ENCODE measurements at regions not wholly inside any gene's neighbourhood (a gene's known extent, or its start where the extent isn't known, plus 50 kb on each side); places are given as distances from the start of the nearest gene placed in this dataset.

GRCh38 chr6:139863346-139863745 lies 488.9 kb upstream of the CITED2 start:
- H3K36me3 Mint-ChIP-seq: no peaks in the 10 kb centered on the region
- no peak overlapping the region for H3K27ac Mint-ChIP-seq
- no peak for ATAC-seq
- DNase-seq (ENCODE audit: low spot score in 2 of 2): no peak
- no peaks in the 10 kb centered on the region for H3K9me3 Mint-ChIP-seq
- no peaks in the 10 kb centered on the region for H3K4me1 Mint-ChIP-seq
- no peak overlapping the region for H3K4me3 Mint-ChIP-seq

- H3K36me3 Mint-ChIP-seq: no peaks in the 10 kb centered on the region
- no peak for DNase-seq (ENCODE audit: low spot score in 2 of 2)
- H3K4me3 Mint-ChIP-seq: no peak overlapping the region
- no peaks in the 10 kb centered on the region for H3K4me1 Mint-ChIP-seq
- H3K27ac Mint-ChIP-seq: no peak overlapping the region
- H3K9me3 Mint-ChIP-seq: no peaks in the 10 kb centered on the region
- ATAC-seq: no peak
These were observed 487.9 kb upstream of the CITED2 start for GRCh38 chr6:139862311-139862710.

GRCh38 chr6:139860203-139860602 lies 485.8 kb upstream of the CITED2 start:
- no peak overlapping the region for H3K4me3 Mint-ChIP-seq
- no peaks in the 10 kb centered on the region for H3K9me3 Mint-ChIP-seq
- H3K36me3 Mint-ChIP-seq: no peaks in the 10 kb centered on the region
- no peaks in the 10 kb centered on the region for H3K4me1 Mint-ChIP-seq
- H3K27ac Mint-ChIP-seq: no peak overlapping the region
- DNase-seq (ENCODE audit: low spot score in 2 of 2): no peak
- no peak for ATAC-seq

GRCh38 chr6:139858429-139858828 lies 484.0 kb upstream of the CITED2 start:
- H3K4me3 Mint-ChIP-seq: no peak overlapping the region
- H3K4me1 Mint-ChIP-seq: no peaks in the 10 kb centered on the region
- H3K27ac Mint-ChIP-seq: no peak overlapping the region
- no peaks in the 10 kb centered on the region for H3K36me3 Mint-ChIP-seq
- no peak for ATAC-seq
- H3K9me3 Mint-ChIP-seq: no peaks in the 10 kb centered on the region
- DNase-seq (ENCODE audit: low spot score in 2 of 2): no peak

- no peak overlapping the region for H3K27ac Mint-ChIP-seq
- no peaks in the 10 kb centered on the region for H3K4me1 Mint-ChIP-seq
- DNase-seq (ENCODE audit: low spot score in 2 of 2) (no peak), ATAC-seq (no peak)
- H3K4me3 Mint-ChIP-seq: no peak overlapping the region
- H3K9me3 Mint-ChIP-seq: no peaks in the 10 kb centered on the region
- H3K36me3 Mint-ChIP-seq: no peaks in the 10 kb centered on the region
These were observed 482.7 kb upstream of the CITED2 start for GRCh38 chr6:139857143-139857542.

GRCh38 chr6:139856562-139856961 lies 482.1 kb upstream of the CITED2 start:
- DNase-seq (ENCODE audit: low spot score in 2 of 2) (no peak), ATAC-seq (no peak)
- H3K4me3 Mint-ChIP-seq: no peak overlapping the region
- no peak overlapping the region for H3K27ac Mint-ChIP-seq
- no peaks in the 10 kb centered on the region for H3K4me1 Mint-ChIP-seq
- no peaks in the 10 kb centered on the region for H3K9me3 Mint-ChIP-seq
- no peaks in the 10 kb centered on the region for H3K36me3 Mint-ChIP-seq

GRCh38 chr6:139855671-139856311 lies 481.3 kb upstream of the CITED2 start:
- no peak for DNase-seq (ENCODE audit: low spot score in 2 of 2)
- no peaks in the 10 kb centered on the region for H3K36me3 Mint-ChIP-seq
- no peaks in the 10 kb centered on the region for H3K4me1 Mint-ChIP-seq
- no peaks in the 10 kb centered on the region for H3K9me3 Mint-ChIP-seq
- H3K27ac Mint-ChIP-seq: no peak overlapping the region
- H3K4me3 Mint-ChIP-seq: no peak overlapping the region
- ATAC-seq: no peak

- no peak overlapping the region for H3K4me3 Mint-ChIP-seq
- H3K36me3 Mint-ChIP-seq: no peaks in the 10 kb centered on the region
- ATAC-seq: no peak
- H3K9me3 Mint-ChIP-seq: peaks cover 4% of the 10 kb centered on the region
- no peaks in the 10 kb centered on the region for H3K4me1 Mint-ChIP-seq
- DNase-seq (ENCODE audit: low spot score in 2 of 2): no peak
- H3K27ac Mint-ChIP-seq: no peak overlapping the region
These were observed 479.0 kb upstream of the CITED2 start for GRCh38 chr6:139853302-139853992.

GRCh38 chr6:139852488-139853140 lies 478.2 kb upstream of the CITED2 start:
- H3K9me3 Mint-ChIP-seq: peaks cover 4% of the 10 kb centered on the region
- H3K36me3 Mint-ChIP-seq: no peaks in the 10 kb centered on the region
- no peak overlapping the region for H3K4me3 Mint-ChIP-seq
- DNase-seq (ENCODE audit: low spot score in 2 of 2) (no peak), ATAC-seq (no peak)
- H3K27ac Mint-ChIP-seq: no peak overlapping the region
- H3K4me1 Mint-ChIP-seq: no peaks in the 10 kb centered on the region

- no peak overlapping the region for H3K4me3 Mint-ChIP-seq
- H3K9me3 Mint-ChIP-seq: peaks cover 4% of the 10 kb centered on the region
- DNase-seq (ENCODE audit: low spot score in 2 of 2): no peak
- H3K27ac Mint-ChIP-seq: no peak overlapping the region
- ATAC-seq: no peak
- no peaks in the 10 kb centered on the region for H3K4me1 Mint-ChIP-seq
- no peaks in the 10 kb centered on the region for H3K36me3 Mint-ChIP-seq
These were observed 477.6 kb upstream of the CITED2 start for GRCh38 chr6:139852067-139852466.

- Mint-ChIP-seq H3K4me3 (no peak overlapping the region), H3K4me1 (no peaks in the 10 kb centered on the region), H3K27ac (no peak overlapping the region), H3K36me3 (no peaks in the 10 kb centered on the region), H3K9me3 (peaks cover 4% of the 10 kb centered on the region)
- ATAC-seq (no peak), DNase-seq (ENCODE audit: low spot score in 2 of 2) (no peak)
These were observed 476.8 kb upstream of the CITED2 start for GRCh38 chr6:139851206-139851605.

GRCh38 chr6:139850512-139850911 lies 476.1 kb upstream of the CITED2 start:
- H3K9me3 Mint-ChIP-seq: peaks cover 4% of the 10 kb centered on the region
- DNase-seq (ENCODE audit: low spot score in 2 of 2) (no peak), ATAC-seq (no peak)
- H3K4me3 Mint-ChIP-seq: no peak overlapping the region
- no peaks in the 10 kb centered on the region for H3K4me1 Mint-ChIP-seq
- H3K27ac Mint-ChIP-seq: no peak overlapping the region
- no peaks in the 10 kb centered on the region for H3K36me3 Mint-ChIP-seq

- Mint-ChIP-seq H3K36me3 (no peaks in the 10 kb centered on the region), H3K9me3 (peaks cover 4% of the 10 kb centered on the region), H3K4me3 (no peak overlapping the region), H3K4me1 (no peaks in the 10 kb centered on the region), H3K27ac (no peak overlapping the region)
- ATAC-seq: no peak
- no peak for DNase-seq (ENCODE audit: low spot score in 2 of 2)
These were observed 473.0 kb upstream of the CITED2 start for GRCh38 chr6:139847457-139847813.

- Mint-ChIP-seq H3K36me3 (no peaks in the 10 kb centered on the region), H3K4me1 (peaks cover 3% of the 10 kb centered on the region), H3K27ac (no peak overlapping the region), H3K9me3 (peaks cover 4% of the 10 kb centered on the region), H3K4me3 (no peak overlapping the region)
- DNase-seq (ENCODE audit: low spot score in 2 of 2) (no peak), ATAC-seq (no peak)
These were observed 472.3 kb upstream of the CITED2 start for GRCh38 chr6:139846538-139847456.

GRCh38 chr6:139844907-139845306 lies 470.5 kb upstream of the CITED2 start:
- DNase-seq (ENCODE audit: low spot score in 2 of 2) (no peak), ATAC-seq (no peak)
- Mint-ChIP-seq H3K4me1 (peaks cover 7% of the 10 kb centered on the region), H3K36me3 (no peaks in the 10 kb centered on the region), H3K9me3 (no peaks in the 10 kb centered on the region), H3K27ac (no peak overlapping the region), H3K4me3 (no peak overlapping the region)
